GM23338 (cell line): ENCODE measurements at regions not wholly inside any gene's neighbourhood (a gene's known extent, or its start where the extent isn't known, plus 50 kb on each side); places are given as distances from the start of the nearest gene placed in this dataset.
"Not testable (repeated sequence)": the region's sequence is repeated elsewhere in the genome, so short reads cannot be mapped to it uniquely, and the experiment has no call there.

Experiments used
- ATAC-seq: fragments of 200-7000 bp; cut with Tn5 transposase; 3 replicates; pipeline ENCODE4 v1.9.1; 2020
- DNase-seq: peaks from one replicate; pipeline ENCODE4 v3.0.0-alpha.2; 2015; ENCODE audit warnings: low spot score
- H2AFZ ChIP-seq: fragments of 200-600 bp; sonication (generic); 2 replicates; pipeline ENCODE4 v1.8.0; 2016; ENCODE audit warnings: antibody characterized with exemption, mild to moderate bottlenecking, moderate library complexity
- H3F3A ChIP-seq: fragments of 200-600 bp; sonication (generic); replicated peaks from 2 replicates; pipeline ENCODE4 v1.8.0; 2017; ENCODE audit warnings: antibody characterized with exemption, mixed run types, low read depth
- H3K27ac ChIP-seq: fragments of 200-600 bp; sonication (generic); 2 replicates; pipeline ENCODE4 v1.6.1; 2016; ENCODE audit warnings: low read depth
- H3K27me3 ChIP-seq: fragments of 200-600 bp; sonication (generic); 2 replicates; pipeline ENCODE4 v1.8.0; 2016; ENCODE audit warnings: mild to moderate bottlenecking, mixed run types, moderate library complexity; ENCODE audit not compliant: insufficient read depth
- H3K36me3 ChIP-seq: fragments of 200-600 bp; sonication (generic); 2 replicates; pipeline ENCODE4 v1.8.0; 2016; ENCODE audit warnings: mild to moderate bottlenecking; ENCODE audit not compliant: insufficient read depth
- H3K4me1 ChIP-seq: fragments of 200-600 bp; sonication (generic); 2 replicates; pipeline ENCODE4 v1.8.0; 2016; ENCODE audit warnings: mild to moderate bottlenecking, moderate library complexity; ENCODE audit not compliant: insufficient read depth
- H3K4me2 ChIP-seq: fragments of 200-600 bp; sonication (generic); 2 replicates; pipeline ENCODE4 v1.7.1; 2017; ENCODE audit warnings: mixed run types
- H3K4me3 ChIP-seq: fragments of 200-600 bp; sonication (generic); 2 replicates; pipeline ENCODE4 v1.6.1; 2016; ENCODE audit warnings: mixed run types
- H3K79me2 ChIP-seq: fragments of 200-600 bp; sonication (generic); replicated peaks from 2 replicates; pipeline ENCODE4 v1.8.0; 2017; ENCODE audit warnings: mild to moderate bottlenecking; ENCODE audit not compliant: insufficient read depth
- H3K9me2 ChIP-seq: fragments of 200-600 bp; sonication (generic); 2 replicates; pipeline ENCODE4 v1.8.0; 2017; ENCODE audit not compliant: insufficient read depth
- H4K20me1 ChIP-seq: fragments of 200-600 bp; sonication (generic); replicated peaks from 2 replicates; pipeline ENCODE4 v1.8.0; 2017; ENCODE audit warnings: mild to moderate bottlenecking; ENCODE audit not compliant: insufficient read depth
- H3K27ac Mint-ChIP-seq: 2 replicates; pipeline ENCODE4 v1.8.0; 2020; ENCODE audit warnings: inconsistent platforms, mild to moderate bottlenecking, moderate library complexity, mixed read lengths
- H3K27me3 Mint-ChIP-seq: 3 replicates; pipeline ENCODE4 v1.8.0; 2022; ENCODE audit warnings: low read depth, mild to moderate bottlenecking, moderate library complexity, mixed read lengths, inconsistent platforms; ENCODE audit not compliant: insufficient read depth, poor library complexity
- H3K36me3 Mint-ChIP-seq: 3 replicates; pipeline ENCODE4 v1.8.0; 2021; ENCODE audit warnings: low read depth, mild to moderate bottlenecking, inconsistent platforms, moderate library complexity, mixed read lengths
- H3K4me1 Mint-ChIP-seq: 3 replicates; pipeline ENCODE4 v1.8.0; 2020; ENCODE audit warnings: mild to moderate bottlenecking, inconsistent platforms, mixed read lengths
- H3K4me3 Mint-ChIP-seq: 3 replicates; pipeline ENCODE4 v1.8.0; 2021; ENCODE audit warnings: moderate library complexity, mild to moderate bottlenecking, inconsistent platforms, mixed read lengths
- H3K9me3 Mint-ChIP-seq: 3 replicates; pipeline ENCODE4 v1.8.0; 2020; ENCODE audit warnings: moderate library complexity, mild to moderate bottlenecking, inconsistent platforms, mixed read lengths
- EZH2 ChIP-seq: fragments of 200-600 bp; sonication (generic); IDR thresholded peaks from one replicate; pipeline ENCODE4 v1.8.0; 2017; ENCODE audit warnings: antibody characterized with exemption, mild to moderate bottlenecking, low read depth; ENCODE audit not compliant: unreplicated experiment
- EZH2phosphoT487 ChIP-seq: fragments of 200-600 bp; sonication (generic); IDR thresholded peaks from one replicate; pipeline ENCODE4 v1.8.1; 2018; ENCODE audit warnings: antibody characterized with exemption; ENCODE audit not compliant: unreplicated experiment
- JUNB ChIP-seq: IDR thresholded peaks from one replicate; pipeline ENCODE4 v1.6.1; 2016; ENCODE audit warnings: antibody characterized with exemption; ENCODE audit not compliant: unreplicated experiment
- NANOG ChIP-seq: IDR thresholded peaks from 2 replicates; pipeline ENCODE4 v1.6.1; 2016; ENCODE audit warnings: antibody characterized with exemption, borderline replicate concordance
- POLR2AphosphoS5 ChIP-seq: IDR thresholded peaks from 2 replicates; pipeline ENCODE4 v1.6.1; 2016; ENCODE audit warnings: antibody characterized with exemption, low read depth
- STAT1 ChIP-seq: IDR thresholded peaks from one replicate; pipeline ENCODE4 v1.6.1; 2016; ENCODE audit warnings: antibody characterized with exemption; ENCODE audit not compliant: unreplicated experiment
- ZNF331 ChIP-seq: fragments of 250-450 bp; sonication (Bioruptor Pico); IDR thresholded peaks from 2 replicates; pipeline ENCODE4 v1.5.0; 2020; ENCODE audit warnings: low read depth, mild to moderate bottlenecking, moderate library complexity
- TF ChIP-seq, protein P1 (sequence below): IDR thresholded peaks from 2 replicates; pipeline ENCODE4 v1.6.1; 2016; ENCODE audit warnings: antibody characterized with exemption
- TF ChIP-seq, protein P2 (sequence below): IDR thresholded peaks from one replicate; pipeline ENCODE4 v1.6.1; 2018; ENCODE audit warnings: antibody characterized with exemption; ENCODE audit not compliant: unreplicated experiment
- TF ChIP-seq, protein P3 (sequence below): fragments of 250-450 bp; sonication (Bioruptor Pico); IDR thresholded peaks from 2 replicates; pipeline ENCODE4 v1.5.0; 2020; ENCODE audit warnings: mild to moderate bottlenecking, moderate library complexity
- TF ChIP-seq, protein P4 (sequence below), 2 experiments: fragments of 200-600 bp in 1 of 2; sonication (generic) in 1 of 2; conservative IDR thresholded peaks; 2 replicates each; pipeline versions ENCODE4 v1.5.1 to v1.6.1; 2016 to 2017; ENCODE audit warnings: antibody characterized with exemption in 2 of 2, low read depth in 2 of 2, mild to moderate bottlenecking in 2 of 2, moderate library complexity in 1 of 2

DNA sequence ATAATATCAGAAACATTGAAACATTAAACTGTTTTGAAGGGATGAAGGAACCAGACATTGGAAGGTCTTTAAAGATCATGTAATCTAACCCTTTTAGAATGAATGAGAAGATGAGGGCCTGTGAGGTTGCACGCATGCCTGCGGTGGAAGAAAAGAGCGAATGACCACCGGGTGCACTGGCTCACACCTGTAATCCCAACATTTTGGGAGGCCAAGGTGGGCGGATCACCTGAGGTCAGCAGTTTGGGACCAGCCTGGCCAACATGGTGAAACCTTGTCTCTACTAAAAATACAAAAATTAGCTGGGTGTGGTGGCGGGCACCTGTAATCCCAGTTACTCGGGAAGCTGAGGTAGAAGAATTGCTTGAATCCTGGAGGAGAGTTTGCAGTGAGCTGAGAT, 242.3 kb upstream of the CDH12 start:
- H3K4me2 ChIP-seq, H3K4me3 ChIP-seq, H3K4me1 ChIP-seq, H3K9me3 Mint-ChIP-seq, DNase-seq, H3K4me3 Mint-ChIP-seq, H4K20me1 ChIP-seq, H3F3A ChIP-seq, H3K27me3 Mint-ChIP-seq, H3K36me3 Mint-ChIP-seq, H3K27ac Mint-ChIP-seq, H3K79me2 ChIP-seq, H3K4me1 Mint-ChIP-seq, ATAC-seq, H3K9me2 ChIP-seq, H2AFZ ChIP-seq, H3K27me3 ChIP-seq, H3K36me3 ChIP-seq, H3K27ac ChIP-seq: not testable (repeated sequence)

DNA sequence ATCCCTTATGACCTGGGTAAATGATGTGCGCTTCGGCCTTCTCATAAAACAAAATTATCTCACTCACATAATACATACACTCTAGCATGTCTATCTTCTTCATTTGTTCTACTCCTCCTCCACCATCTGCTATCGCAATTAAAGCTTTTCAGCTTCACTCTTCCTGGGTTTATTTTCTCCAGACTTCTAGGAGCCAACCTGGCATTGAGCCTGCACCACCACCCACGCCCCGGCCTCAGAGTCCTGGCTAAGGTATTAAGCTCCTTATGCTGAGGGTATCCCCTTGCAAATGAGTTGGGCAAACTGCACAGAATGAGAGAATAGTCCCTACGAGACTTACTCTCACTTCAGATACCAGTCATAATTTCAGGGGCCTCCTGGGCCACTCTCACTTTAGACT, 236.1 kb upstream of the CDH12 start:
- H3K79me2 ChIP-seq: no peaks in the 10 kb centered on the region
- no peaks in the 10 kb centered on the region for H3F3A ChIP-seq
- H3K4me1 ChIP-seq: no peaks in the 10 kb centered on the region
- H3K27ac ChIP-seq: no peak overlapping the region
- ATAC-seq: no peak
- H2AFZ ChIP-seq: no peak overlapping the region
- no peak overlapping the region for H3K27ac Mint-ChIP-seq
- no peaks in the 10 kb centered on the region for H3K9me3 Mint-ChIP-seq
- H4K20me1 ChIP-seq: no peaks in the 10 kb centered on the region
- H3K4me1 Mint-ChIP-seq: no peaks in the 10 kb centered on the region
- no peak overlapping the region for H3K4me3 Mint-ChIP-seq
- H3K4me2 ChIP-seq: no peak overlapping the region
- no peak for DNase-seq
- 0 out of 2 replicates have a peak, but pooled peaks cover 10% of the 10 kb centered on the region for H3K9me2 ChIP-seq
- H3K36me3 ChIP-seq: no peaks in the 10 kb centered on the region
- H3K4me3 ChIP-seq: no peak overlapping the region
- peaks cover 4% of the 10 kb centered on the region for H3K27me3 Mint-ChIP-seq
- no peaks in the 10 kb centered on the region for H3K27me3 ChIP-seq
- no peaks in the 10 kb centered on the region for H3K36me3 Mint-ChIP-seq
- TF ChIP-seq, protein P1, sequence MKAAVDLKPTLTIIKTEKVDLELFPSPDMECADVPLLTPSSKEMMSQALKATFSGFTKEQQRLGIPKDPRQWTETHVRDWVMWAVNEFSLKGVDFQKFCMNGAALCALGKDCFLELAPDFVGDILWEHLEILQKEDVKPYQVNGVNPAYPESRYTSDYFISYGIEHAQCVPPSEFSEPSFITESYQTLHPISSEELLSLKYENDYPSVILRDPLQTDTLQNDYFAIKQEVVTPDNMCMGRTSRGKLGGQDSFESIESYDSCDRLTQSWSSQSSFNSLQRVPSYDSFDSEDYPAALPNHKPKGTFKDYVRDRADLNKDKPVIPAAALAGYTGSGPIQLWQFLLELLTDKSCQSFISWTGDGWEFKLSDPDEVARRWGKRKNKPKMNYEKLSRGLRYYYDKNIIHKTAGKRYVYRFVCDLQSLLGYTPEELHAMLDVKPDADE: no peak
- TF ChIP-seq, protein P2, sequence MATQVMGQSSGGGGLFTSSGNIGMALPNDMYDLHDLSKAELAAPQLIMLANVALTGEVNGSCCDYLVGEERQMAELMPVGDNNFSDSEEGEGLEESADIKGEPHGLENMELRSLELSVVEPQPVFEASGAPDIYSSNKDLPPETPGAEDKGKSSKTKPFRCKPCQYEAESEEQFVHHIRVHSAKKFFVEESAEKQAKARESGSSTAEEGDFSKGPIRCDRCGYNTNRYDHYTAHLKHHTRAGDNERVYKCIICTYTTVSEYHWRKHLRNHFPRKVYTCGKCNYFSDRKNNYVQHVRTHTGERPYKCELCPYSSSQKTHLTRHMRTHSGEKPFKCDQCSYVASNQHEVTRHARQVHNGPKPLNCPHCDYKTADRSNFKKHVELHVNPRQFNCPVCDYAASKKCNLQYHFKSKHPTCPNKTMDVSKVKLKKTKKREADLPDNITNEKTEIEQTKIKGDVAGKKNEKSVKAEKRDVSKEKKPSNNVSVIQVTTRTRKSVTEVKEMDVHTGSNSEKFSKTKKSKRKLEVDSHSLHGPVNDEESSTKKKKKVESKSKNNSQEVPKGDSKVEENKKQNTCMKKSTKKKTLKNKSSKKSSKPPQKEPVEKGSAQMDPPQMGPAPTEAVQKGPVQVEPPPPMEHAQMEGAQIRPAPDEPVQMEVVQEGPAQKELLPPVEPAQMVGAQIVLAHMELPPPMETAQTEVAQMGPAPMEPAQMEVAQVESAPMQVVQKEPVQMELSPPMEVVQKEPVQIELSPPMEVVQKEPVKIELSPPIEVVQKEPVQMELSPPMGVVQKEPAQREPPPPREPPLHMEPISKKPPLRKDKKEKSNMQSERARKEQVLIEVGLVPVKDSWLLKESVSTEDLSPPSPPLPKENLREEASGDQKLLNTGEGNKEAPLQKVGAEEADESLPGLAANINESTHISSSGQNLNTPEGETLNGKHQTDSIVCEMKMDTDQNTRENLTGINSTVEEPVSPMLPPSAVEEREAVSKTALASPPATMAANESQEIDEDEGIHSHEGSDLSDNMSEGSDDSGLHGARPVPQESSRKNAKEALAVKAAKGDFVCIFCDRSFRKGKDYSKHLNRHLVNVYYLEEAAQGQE: no peak
- TF ChIP-seq POLR2AphosphoS5 (no peak), JUNB (no peak), EZH2phosphoT487 (no peak), STAT1 (no peak), EZH2 (no peak), NANOG (no peak), ZNF331 (CRISPR knock-in tag) (no peak)
- TF ChIP-seq, protein P3, sequence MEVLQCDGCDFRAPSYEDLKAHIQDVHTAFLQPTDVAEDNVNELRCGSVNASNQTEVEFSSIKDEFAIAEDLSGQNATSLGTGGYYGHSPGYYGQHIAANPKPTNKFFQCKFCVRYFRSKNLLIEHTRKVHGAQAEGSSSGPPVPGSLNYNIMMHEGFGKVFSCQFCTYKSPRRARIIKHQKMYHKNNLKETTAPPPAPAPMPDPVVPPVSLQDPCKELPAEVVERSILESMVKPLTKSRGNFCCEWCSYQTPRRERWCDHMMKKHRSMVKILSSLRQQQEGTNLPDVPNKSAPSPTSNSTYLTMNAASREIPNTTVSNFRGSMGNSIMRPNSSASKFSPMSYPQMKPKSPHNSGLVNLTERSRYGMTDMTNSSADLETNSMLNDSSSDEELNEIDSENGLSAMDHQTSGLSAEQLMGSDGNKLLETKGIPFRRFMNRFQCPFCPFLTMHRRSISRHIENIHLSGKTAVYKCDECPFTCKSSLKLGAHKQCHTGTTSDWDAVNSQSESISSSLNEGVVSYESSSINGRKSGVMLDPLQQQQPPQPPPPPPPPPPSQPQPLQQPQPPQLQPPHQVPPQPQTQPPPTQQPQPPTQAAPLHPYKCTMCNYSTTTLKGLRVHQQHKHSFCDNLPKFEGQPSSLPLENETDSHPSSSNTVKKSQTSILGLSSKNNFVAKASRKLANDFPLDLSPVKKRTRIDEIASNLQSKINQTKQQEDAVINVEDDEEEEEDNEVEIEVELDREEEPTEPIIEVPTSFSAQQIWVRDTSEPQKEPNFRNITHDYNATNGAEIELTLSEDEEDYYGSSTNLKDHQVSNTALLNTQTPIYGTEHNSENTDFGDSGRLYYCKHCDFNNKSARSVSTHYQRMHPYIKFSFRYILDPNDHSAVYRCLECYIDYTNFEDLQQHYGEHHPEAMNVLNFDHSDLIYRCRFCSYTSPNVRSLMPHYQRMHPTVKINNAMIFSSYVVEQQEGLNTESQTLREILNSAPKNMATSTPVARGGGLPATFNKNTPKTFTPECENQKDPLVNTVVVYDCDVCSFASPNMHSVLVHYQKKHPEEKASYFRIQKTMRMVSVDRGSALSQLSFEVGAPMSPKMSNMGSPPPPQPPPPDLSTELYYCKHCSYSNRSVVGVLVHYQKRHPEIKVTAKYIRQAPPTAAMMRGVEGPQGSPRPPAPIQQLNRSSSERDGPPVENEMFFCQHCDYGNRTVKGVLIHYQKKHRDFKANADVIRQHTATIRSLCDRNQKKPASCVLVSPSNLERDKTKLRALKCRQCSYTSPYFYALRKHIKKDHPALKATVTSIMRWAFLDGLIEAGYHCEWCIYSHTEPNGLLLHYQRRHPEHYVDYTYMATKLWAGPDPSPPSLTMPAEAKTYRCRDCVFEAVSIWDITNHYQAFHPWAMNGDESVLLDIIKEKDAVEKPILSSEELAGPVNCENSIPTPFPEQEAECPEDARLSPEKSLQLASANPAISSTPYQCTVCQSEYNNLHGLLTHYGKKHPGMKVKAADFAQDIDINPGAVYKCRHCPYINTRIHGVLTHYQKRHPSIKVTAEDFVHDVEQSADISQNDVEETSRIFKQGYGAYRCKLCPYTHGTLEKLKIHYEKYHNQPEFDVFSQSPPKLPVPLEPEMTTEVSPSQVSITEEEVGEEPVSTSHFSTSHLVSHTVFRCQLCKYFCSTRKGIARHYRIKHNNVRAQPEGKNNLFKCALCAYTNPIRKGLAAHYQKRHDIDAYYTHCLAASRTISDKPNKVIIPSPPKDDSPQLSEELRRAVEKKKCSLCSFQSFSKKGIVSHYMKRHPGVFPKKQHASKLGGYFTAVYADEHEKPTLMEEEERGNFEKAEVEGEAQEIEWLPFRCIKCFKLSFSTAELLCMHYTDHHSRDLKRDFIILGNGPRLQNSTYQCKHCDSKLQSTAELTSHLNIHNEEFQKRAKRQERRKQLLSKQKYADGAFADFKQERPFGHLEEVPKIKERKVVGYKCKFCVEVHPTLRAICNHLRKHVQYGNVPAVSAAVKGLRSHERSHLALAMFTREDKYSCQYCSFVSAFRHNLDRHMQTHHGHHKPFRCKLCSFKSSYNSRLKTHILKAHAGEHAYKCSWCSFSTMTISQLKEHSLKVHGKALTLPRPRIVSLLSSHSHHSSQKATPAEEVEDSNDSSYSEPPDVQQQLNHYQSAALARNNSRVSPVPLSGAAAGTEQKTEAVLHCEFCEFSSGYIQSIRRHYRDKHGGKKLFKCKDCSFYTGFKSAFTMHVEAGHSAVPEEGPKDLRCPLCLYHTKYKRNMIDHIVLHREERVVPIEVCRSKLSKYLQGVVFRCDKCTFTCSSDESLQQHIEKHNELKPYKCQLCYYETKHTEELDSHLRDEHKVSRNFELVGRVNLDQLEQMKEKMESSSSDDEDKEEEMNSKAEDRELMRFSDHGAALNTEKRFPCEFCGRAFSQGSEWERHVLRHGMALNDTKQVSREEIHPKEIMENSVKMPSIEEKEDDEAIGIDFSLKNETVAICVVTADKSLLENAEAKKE (CRISPR knock-in tag): no peak
- TF ChIP-seq, protein P4, sequence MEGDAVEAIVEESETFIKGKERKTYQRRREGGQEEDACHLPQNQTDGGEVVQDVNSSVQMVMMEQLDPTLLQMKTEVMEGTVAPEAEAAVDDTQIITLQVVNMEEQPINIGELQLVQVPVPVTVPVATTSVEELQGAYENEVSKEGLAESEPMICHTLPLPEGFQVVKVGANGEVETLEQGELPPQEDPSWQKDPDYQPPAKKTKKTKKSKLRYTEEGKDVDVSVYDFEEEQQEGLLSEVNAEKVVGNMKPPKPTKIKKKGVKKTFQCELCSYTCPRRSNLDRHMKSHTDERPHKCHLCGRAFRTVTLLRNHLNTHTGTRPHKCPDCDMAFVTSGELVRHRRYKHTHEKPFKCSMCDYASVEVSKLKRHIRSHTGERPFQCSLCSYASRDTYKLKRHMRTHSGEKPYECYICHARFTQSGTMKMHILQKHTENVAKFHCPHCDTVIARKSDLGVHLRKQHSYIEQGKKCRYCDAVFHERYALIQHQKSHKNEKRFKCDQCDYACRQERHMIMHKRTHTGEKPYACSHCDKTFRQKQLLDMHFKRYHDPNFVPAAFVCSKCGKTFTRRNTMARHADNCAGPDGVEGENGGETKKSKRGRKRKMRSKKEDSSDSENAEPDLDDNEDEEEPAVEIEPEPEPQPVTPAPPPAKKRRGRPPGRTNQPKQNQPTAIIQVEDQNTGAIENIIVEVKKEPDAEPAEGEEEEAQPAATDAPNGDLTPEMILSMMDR (conservative IDR thresholded peaks at IDR 0.05; ENCODE audit: low read depth in 2 of 2): no peak
